Fibroblast of skin of back (primary cell): ENCODE measurements at regions not wholly inside any gene's neighbourhood (a gene's known extent, or its start where the extent isn't known, plus 50 kb on each side); places are given as distances from the start of the nearest gene placed in this dataset.
A peak's percentile ranks its signal among the peaks of the same experiment; 100 is the strongest.
"Not testable (repeated sequence)": the region's sequence is repeated elsewhere in the genome, so short reads cannot be mapped to it uniquely, and the experiment has no call there.

Source experiments
- DNase-seq: peaks from one replicate; pipeline ENCODE4 v3.0.0-alpha.2; 2013

DNA sequence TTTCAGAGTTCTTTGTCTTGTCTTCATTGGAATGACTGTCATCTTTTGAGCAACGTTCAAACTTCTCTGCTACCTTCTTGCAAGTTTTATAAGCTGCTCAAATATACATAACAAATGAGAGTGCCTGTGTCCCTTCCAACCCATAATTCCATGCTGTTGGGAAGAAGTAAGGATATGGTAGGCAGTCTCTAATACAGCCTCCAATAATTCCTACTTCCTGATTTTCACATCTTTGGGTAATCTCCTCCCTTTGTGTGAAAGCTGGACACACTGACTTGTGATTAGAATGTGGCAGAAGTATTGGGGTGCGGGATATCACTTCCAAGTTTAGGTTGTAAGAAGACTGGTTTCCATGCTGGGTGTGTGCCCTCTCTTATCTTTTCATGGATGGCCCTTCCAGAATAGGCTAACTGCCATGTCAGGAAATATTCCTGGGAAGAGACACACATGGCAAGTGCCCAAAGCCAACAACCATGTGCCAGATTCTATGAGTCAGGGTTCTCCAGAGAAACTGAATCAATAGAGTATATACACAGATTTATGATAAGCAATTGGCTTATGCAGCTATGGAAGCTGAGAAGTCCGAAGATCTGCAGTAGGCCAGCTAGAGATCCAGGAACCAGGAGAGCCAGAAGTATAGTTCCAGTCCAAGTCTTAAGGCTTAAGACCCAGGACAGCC is 531.3 kb downstream of the NTRK2 start:
- peak; percentile 89 for DNase-seq

GRCh38 chr9:85199866-85200495 is 530.5 kb downstream of the NTRK2 start:
- DNase-seq: no peak

GRCh38 chr9:85192750-85193149 is 523.2 kb downstream of the NTRK2 start:
- DNase-seq: no peak

DNA sequence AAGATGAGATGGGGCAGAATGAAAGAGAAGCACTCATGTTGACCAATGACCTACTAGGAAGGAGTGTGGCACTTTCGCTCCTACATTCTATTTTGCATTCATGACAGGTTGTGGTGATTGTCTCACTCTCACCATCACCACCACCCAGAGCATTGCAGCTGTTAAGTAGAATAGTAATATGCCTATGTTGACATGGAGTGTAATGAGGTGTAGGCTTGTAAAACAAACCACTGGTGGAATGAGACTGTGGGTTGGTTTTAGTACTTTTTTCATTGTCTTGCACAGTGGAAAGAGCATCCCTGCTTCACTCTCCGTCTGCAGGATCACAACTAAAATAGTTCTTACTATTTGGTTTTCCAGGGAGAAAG is 516.7 kb downstream of the NTRK2 start:
- no peak for DNase-seq

DNA sequence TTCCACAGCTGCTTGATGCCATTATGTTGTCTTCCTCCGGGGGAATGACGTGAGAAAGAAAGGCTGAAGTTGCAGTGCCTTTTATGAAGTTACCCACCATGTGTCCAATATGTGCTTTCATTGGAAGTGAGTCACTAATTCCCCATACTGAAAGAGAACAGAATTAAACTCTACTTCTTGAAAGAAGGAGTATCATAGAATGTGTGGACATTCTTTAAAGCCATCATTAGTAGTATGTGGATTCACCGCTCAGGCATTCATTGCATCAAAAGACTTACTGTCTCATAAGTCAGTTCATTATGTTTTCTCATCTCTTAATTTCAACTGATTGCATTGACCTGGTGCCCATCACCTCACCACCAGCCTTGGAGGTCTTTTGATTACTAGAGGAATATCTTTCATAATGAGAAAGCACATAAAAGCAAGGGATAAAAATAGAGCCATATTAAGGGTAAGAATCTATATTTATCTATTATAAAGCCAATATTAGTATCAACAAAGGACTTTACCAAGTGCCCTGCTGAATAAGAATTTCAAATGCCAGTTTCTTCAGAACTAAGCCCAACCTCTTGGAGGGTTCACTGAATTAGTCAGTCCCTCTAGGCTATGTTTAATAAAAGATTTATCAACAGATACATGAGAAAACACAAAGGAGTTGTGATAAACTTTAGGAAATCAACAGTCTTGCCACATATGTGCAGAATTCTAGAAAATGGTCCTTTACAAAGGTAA is 516.1 kb downstream of the NTRK2 start:
- DNase-seq: no peak

DNA sequence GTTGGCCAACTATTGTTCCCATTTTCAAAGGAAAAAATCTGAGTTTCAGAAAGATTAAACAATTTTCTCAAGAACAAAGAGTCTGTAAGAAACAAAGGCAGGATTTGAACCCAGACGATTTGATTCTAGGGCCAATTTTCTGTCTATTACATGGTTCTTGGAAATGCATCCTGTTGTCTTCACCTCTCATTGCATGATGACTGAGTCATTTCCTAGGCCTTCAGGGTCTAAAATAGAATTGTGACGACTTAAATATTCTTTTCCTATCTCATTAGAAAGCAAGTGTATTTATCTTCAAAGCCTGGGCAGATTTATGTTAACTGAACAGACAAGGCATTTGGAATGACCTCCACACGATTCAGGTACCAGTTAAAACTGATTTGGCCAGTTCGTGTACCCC is 512.9 kb downstream of the NTRK2 start:
- peak; percentile 13 for DNase-seq

DNA sequence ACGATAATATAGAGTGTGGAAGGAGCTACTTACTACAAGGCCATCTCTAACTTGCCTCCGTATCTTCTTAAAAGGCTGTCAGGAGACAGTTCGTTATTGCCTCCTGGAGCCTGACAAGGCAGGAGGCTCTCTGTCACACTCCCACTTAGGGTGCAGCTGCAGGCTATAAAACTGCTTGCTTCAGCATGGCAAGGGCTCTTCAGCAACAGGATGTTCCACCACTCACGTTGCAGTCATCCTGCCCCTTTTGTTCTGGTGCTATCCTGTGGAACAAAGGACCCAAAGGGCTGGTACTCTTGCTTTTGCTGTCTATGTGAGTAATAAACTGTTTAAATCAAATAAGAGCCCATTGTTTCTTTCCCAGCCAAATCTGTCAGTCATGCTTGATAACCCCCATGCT is 508.9 kb downstream of the NTRK2 start:
- DNase-seq: no peak

DNA sequence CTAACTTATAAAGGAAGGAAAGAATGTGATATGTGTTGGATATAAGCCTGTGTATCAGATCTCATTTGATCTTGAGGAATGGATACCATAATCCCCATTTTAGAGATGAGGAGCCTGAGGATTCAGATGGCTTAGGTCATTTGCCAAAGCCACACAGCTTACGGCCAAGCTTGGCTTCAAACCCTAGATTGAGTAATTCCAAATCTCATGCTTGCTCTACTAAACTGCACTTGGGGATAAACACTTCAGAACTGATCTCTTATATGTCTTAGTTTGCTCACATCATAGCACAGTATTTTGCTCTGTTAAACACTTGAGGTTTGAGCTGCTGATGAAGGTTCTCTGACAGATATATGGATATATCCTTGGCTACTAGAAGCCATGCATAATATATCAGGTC is 504.4 kb downstream of the NTRK2 start:
- no peak for DNase-seq

- DNase-seq: no peak
Measured at GRCh38 chr9:85172001-85172978, 502.8 kb downstream of the NTRK2 start.

GRCh38 chr9:85171163-85171562 is 501.6 kb downstream of the NTRK2 start:
- DNase-seq: no peak

GRCh38 chr9:85168412-85168811 is 498.9 kb downstream of the NTRK2 start:
- DNase-seq: no peak

DNA sequence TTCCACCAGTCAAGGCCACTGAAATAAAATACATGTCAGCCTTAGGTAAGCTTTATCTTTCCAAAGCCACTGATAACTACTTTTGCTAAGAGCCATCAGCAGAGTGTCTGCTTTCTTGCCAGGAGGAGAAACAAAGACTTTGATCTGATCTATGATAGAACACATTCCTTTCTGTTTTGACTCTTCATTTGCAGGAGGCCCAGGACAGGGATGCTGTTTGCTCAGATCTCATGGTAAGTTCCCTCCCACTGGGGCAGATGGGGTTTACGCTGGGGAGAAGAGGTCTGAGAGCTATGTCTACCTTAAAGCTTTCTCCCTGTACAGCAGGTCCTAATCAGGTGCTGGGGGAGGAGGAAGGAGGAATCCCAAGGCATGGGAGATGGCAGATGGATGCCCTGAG is 497.6 kb downstream of the NTRK2 start:
- DNase-seq: no peak

DNA sequence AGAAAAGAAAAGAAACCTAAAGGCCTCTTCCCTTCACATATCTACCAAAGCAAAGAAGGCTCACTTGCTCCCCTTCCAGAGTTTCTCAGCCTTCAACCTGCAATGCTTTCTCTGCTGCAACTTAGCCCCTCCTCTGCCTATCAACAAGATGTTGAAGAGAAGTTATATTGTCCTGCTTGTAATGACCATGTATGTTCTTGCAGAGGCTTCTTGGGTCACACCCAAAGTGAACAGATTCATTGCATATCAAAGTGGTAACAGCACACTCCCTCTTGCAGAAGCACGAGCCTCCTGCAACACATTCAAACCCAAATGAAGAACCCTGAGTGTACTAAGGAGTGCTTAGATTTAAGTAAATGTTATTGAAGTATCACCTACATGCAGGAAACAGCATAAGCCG is 494.3 kb downstream of the NTRK2 start:
- DNase-seq: no peak

DNA sequence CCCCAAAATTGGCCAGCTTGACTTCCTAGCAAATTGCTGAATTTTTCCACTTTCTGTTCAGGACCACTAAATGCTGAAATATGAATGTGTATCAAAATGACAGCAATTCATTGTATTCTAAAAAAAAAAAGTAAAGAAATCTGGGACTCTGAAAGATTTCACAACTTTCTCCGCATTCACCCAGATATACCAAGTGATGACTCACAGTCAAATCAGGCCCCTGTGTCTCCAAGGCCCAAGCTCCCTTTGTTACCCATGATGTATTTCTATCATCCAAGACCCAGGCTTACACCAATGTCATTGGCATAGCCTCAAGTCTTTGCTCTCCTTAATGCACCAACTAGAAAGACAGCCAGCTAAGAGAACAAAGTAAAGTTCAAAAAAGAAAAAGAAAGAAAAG is 493.9 kb downstream of the NTRK2 start:
- DNase-seq: no peak

DNA sequence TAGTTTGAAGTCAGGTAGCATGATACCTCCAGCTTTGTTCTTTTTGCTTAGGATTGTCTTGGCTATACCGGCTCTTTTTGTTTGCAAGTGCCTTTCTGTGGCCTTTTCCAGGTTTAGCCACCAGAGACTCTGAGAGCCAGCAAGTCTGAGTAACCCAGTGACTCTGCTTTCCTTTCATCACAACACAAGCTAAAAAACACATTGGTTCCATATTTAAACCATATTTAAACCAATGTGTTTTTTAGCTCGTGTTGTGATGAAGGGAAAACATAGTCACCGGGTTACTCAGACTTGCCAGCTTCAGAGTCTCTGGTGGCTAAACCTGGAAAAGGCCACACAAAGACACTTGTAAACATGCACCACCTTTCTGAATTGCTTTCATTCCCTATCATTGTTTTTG is 493.3 kb downstream of the NTRK2 start:
- DNase-seq: no peak

DNA sequence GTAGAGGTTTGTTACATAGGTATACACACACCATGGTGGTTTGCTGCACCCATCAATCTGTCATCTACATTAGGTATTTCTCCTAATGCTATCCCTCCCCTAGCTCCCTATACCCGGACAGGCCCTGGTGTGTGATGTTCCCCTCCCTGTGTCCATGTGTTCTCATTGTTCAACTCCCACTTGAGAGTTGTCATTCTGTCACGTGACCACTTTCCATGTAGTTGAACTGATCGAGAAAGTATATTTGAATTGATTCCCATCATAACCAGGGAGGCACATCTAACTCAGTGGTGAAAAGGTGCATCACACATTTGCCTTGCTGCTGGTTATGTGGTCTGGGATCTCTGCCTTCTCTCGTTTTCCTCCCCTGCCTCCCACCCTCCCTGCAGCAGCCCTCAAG is 491.4 kb downstream of the NTRK2 start:
- not testable (repeated sequence) for DNase-seq

DNA sequence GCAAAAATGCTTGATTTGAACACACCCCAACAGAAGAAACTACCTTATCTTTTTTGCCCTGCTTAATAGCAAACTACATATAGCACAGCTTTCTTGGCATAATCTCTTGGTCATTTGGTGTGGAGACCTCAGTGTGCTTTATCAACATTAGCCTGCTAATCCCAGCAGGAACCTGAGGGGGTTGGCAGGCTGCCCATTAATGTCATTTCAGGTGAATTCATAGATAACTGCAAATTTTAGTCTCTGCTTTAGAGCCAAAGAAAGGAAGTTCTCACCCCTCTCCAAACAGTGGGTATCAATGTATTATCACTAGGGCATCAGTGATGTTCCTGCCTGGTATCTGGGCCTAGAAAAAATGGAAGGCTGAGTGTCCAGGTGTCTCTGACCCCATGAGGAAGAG is 489.0 kb downstream of the NTRK2 start:
- no peak for DNase-seq

GRCh38 chr9:85157772-85158171 is 488.2 kb downstream of the NTRK2 start:
- DNase-seq: no peak

- DNase-seq: no peak
Measured at GRCh38 chr9:85156652-85157051, 487.1 kb downstream of the NTRK2 start.

- DNase-seq: no peak
Measured at GRCh38 chr9:85155352-85155751, 485.8 kb downstream of the NTRK2 start.

GRCh38 chr9:85151741-85152140 is 482.2 kb downstream of the NTRK2 start:
- DNase-seq: no peak

DNA sequence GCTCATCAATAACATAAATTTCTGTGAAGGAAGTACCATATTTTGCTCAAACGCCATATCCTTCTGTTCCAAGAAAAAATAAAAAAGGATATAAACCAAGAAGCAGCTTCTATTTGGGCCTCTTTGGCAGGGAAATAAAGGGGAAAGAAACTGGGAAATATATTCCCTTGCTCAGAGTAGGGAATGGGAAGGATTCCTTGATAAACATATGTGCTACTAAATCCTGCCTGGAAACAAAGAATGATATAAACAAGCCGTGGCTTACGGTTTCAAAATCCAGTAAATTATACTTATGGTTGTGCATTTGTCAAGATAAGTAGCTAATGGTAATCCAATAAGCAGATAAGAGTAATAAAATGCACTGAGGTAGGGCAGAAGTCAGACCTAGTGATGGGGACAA is 481.6 kb downstream of the NTRK2 start:
- no peak for DNase-seq
